Panc1 (cell line): ENCODE measurements at regions not wholly inside any gene's neighbourhood (a gene's known extent, or its start where the extent isn't known, plus 50 kb on each side); places are given as distances from the start of the nearest gene placed in this dataset.

Experiments
- ATAC-seq: fragments of 200-7000 bp; cut with Tn5 transposase; 2 replicates; pipeline ENCODE4 v1.9.1; 2020; ENCODE audit warnings: mild to moderate bottlenecking, moderate library complexity
- BruUV-seq: library from RNA; stranded (reverse); fragments of 400-500 nt; replicated peaks from 2 replicates; lab custom pipeline; 2021; lab: Mats Ljungman, UMichigan
- CTCF ChIA-PET: fragments of 300-600 bp; sonication (Branson Sonifier 250); formaldehyde crosslinking; loops from one replicate; lab custom pipeline; 2022; ENCODE audit warnings: antibody characterized with exemption; lab: Charles Lee
- POLR2A ChIA-PET: fragments of 300-600 bp; sonication (Branson Sonifier 250); formaldehyde crosslinking; loops from one replicate; lab custom pipeline; 2022; ENCODE audit warnings: antibody characterized with exemption; lab: Charles Lee
- DNase-seq: peaks from one replicate; pipeline ENCODE4 v3.0.0-alpha.2; 2010; ENCODE audit warnings: low read depth, low spot score
- H3K27ac ChIP-seq: 2 replicates; pipeline ENCODE4 v1.5.1; 2011; ENCODE audit warnings: mild to moderate bottlenecking, low read length, inconsistent platforms
- H3K27me3 ChIP-seq: fragments of 200-500 bp; sonication (Bioruptor generic); 2 replicates; pipeline ENCODE4 v1.6.0; 2014; ENCODE audit warnings: low read length, inconsistent platforms; ENCODE audit not compliant: control insufficient read depth, insufficient read depth
- H3K36me3 ChIP-seq: fragments of 200-500 bp; sonication (Bioruptor generic); 2 replicates; pipeline ENCODE4 v1.5.1; 2014; ENCODE audit warnings: inconsistent platforms, mild to moderate bottlenecking, low read length, moderate library complexity; ENCODE audit not compliant: control insufficient read depth, insufficient read depth
- H3K4me1 ChIP-seq: 2 replicates; pipeline ENCODE4 v1.5.1; 2011; ENCODE audit warnings: inconsistent platforms, mild to moderate bottlenecking, low read length, moderate library complexity; ENCODE audit not compliant: control insufficient read depth, insufficient read depth
- H3K4me3 ChIP-seq, 2 experiments: 2 replicates each; pipeline ENCODE4 v1.5.1; 2011 to 2012; ENCODE audit warnings: low read depth in 2 of 2, low read length in 2 of 2, mild to moderate bottlenecking in 2 of 2, inconsistent platforms in 1 of 2, moderate library complexity in 1 of 2
- H3K9me3 ChIP-seq: fragments of 200-500 bp; sonication (Bioruptor generic); 2 replicates; pipeline ENCODE4 v1.5.1; 2014; ENCODE audit warnings: low read depth, mild to moderate bottlenecking, inconsistent platforms, low read length, moderate library complexity; ENCODE audit not compliant: control insufficient read depth, insufficient read depth
- POLR2AphosphoS5 ChIP-seq: IDR thresholded peaks from 2 replicates; pipeline ENCODE4 v1.6.1; 2012; ENCODE audit warnings: mild to moderate bottlenecking, low read depth, low read length, moderate library complexity
- SIN3A ChIP-seq: IDR thresholded peaks from 2 replicates; pipeline ENCODE4 v1.6.1; 2012; ENCODE audit warnings: low read depth, mild to moderate bottlenecking, low read length, moderate library complexity, borderline replicate concordance; ENCODE audit not compliant: insufficient read depth
- TCF7L2 ChIP-seq: IDR thresholded peaks from 2 replicates; pipeline ENCODE4 v1.6.1; 2011; ENCODE audit warnings: mild to moderate bottlenecking, low read depth, low read length, inconsistent platforms
- in situ Hi-C: cut with HindIII; loops from 2 replicates; pipeline ENCODE4 v1.10.0; 2016; ENCODE audit warnings: low sequenced_read_pairs, low pct_unique_long_range_greater_than_20kb
- intact Hi-C: fragments of 100-400 bp; cut with micrococcal nuclease; formaldehyde crosslinking; loops from one replicate; pipeline ENCODE4 v1.10.0; 2022; ENCODE audit not compliant: unreplicated experiment
- TF ChIP-seq, protein P1 (sequence below): fragments of 450-650 bp; IDR thresholded peaks from 2 replicates; pipeline ENCODE4 v1.5.1; 2017; ENCODE audit warnings: mild to moderate bottlenecking
- TF ChIP-seq, protein P2 (sequence below), 2 experiments: IDR thresholded peaks; 2 replicates each; pipeline ENCODE4 v1.6.1; 2011 to 2012; ENCODE audit warnings: low read depth in 2 of 2, control low read depth in 1 of 2, low read length in 1 of 2, mild to moderate bottlenecking in 1 of 2, moderate library complexity in 1 of 2; ENCODE audit not compliant: insufficient read depth in 1 of 2

DNA sequence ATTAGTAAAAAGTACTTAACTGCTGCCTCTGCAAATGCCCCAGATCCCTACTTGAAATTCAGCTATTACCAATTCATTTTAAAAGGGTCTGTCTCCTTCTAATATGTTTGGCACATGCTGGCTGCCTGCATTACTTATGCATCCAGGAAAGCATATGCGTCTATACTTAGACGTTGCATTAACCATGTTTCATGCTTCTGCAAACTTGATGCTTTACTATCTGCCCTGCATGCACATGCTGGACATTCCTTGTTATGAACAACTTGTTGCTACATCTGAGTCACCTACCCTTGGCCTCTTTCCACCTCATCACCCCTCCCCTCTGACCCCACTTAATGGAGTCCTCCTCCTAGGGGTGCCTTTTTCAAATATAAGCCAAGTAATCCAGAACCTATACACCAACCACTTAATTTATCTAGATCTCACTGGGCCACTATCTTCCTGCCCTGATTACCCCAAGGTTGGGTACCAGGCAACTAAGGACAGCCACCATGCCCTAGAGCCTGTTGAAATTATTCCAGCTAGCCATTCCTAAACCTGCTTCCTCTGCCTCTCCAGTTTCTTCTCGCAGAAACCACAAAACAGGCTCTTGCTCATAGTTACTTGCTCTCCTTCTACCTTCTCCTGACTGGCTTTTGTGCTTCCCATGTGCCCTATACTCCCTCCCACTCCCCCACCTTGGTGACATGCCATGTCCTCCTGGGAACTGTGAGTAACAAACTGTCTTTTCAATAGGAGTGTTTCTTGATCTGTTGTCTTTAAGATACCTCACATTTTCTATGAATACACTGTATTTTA lies 1187.9 kb downstream of the REEP3 start:
- ATAC-seq (no peak), DNase-seq (no peak)
- no peak for TF ChIP-seq TCF7L2
- H3K27ac ChIP-seq = no peak overlapping the region
- no peak overlapping the region for H3K4me3 ChIP-seq
- ChIA-PET CTCF (no interaction called here), POLR2A (no interaction called here)
- no TSS peak for BruUV-seq
- in situ Hi-C loops = no loop called here
- intact Hi-C loops = no loop called here
- no peaks in the 10 kb centered on the region for H3K9me3 ChIP-seq
- H3K4me1 ChIP-seq = no peaks in the 10 kb centered on the region
- no peaks in the 10 kb centered on the region for H3K36me3 ChIP-seq
- H3K27me3 ChIP-seq = no peaks in the 10 kb centered on the region

DNA sequence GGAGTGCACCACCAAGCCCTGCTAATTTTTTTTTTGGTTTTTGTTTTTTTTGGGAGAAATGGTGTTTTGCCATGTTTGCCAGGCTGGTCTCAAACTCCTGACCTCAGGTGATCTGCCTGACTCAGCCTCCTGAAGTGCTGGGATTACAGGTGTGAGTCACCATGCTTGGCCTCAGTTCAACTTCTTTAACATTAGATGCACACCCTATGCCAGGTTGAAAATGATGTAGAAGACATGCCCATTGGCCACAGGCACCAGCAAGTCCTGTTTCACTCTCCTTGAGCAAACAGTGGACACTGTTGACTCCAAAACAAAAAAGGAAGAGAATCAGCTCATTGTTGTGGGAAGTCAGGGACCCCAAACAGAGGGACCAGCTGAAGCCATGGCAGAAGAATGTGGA lies 1205.3 kb downstream of the REEP3 start:
- no peaks in the 10 kb centered on the region for H3K4me1 ChIP-seq
- no peaks in the 10 kb centered on the region for H3K36me3 ChIP-seq
- H3K9me3 ChIP-seq = 0 out of 2 replicates have a peak, but pooled peaks cover 3% of the 10 kb centered on the region
- H3K27ac ChIP-seq = no peak overlapping the region
- DNase-seq (no peak), ATAC-seq (no peak)
- intact Hi-C loops (no loop called here), in situ Hi-C loops (no loop called here)
- H3K27me3 ChIP-seq = no peaks in the 10 kb centered on the region
- TF ChIP-seq POLR2AphosphoS5 (no peak), SIN3A (no peak), TCF7L2 (no peak)
- TF ChIP-seq, protein P1, sequence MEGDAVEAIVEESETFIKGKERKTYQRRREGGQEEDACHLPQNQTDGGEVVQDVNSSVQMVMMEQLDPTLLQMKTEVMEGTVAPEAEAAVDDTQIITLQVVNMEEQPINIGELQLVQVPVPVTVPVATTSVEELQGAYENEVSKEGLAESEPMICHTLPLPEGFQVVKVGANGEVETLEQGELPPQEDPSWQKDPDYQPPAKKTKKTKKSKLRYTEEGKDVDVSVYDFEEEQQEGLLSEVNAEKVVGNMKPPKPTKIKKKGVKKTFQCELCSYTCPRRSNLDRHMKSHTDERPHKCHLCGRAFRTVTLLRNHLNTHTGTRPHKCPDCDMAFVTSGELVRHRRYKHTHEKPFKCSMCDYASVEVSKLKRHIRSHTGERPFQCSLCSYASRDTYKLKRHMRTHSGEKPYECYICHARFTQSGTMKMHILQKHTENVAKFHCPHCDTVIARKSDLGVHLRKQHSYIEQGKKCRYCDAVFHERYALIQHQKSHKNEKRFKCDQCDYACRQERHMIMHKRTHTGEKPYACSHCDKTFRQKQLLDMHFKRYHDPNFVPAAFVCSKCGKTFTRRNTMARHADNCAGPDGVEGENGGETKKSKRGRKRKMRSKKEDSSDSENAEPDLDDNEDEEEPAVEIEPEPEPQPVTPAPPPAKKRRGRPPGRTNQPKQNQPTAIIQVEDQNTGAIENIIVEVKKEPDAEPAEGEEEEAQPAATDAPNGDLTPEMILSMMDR = no peak
- TF ChIP-seq, protein P2, sequence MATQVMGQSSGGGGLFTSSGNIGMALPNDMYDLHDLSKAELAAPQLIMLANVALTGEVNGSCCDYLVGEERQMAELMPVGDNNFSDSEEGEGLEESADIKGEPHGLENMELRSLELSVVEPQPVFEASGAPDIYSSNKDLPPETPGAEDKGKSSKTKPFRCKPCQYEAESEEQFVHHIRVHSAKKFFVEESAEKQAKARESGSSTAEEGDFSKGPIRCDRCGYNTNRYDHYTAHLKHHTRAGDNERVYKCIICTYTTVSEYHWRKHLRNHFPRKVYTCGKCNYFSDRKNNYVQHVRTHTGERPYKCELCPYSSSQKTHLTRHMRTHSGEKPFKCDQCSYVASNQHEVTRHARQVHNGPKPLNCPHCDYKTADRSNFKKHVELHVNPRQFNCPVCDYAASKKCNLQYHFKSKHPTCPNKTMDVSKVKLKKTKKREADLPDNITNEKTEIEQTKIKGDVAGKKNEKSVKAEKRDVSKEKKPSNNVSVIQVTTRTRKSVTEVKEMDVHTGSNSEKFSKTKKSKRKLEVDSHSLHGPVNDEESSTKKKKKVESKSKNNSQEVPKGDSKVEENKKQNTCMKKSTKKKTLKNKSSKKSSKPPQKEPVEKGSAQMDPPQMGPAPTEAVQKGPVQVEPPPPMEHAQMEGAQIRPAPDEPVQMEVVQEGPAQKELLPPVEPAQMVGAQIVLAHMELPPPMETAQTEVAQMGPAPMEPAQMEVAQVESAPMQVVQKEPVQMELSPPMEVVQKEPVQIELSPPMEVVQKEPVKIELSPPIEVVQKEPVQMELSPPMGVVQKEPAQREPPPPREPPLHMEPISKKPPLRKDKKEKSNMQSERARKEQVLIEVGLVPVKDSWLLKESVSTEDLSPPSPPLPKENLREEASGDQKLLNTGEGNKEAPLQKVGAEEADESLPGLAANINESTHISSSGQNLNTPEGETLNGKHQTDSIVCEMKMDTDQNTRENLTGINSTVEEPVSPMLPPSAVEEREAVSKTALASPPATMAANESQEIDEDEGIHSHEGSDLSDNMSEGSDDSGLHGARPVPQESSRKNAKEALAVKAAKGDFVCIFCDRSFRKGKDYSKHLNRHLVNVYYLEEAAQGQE (IDR thresholded peaks at IDR 0.05; ENCODE audit: insufficient read depth in 1 of 2, low read depth in 2 of 2, low read length in 1 of 2) = no peak
- no TSS peak for BruUV-seq
- no peak overlapping the region for H3K4me3 ChIP-seq
- ChIA-PET CTCF (no interaction called here), POLR2A (no interaction called here)

DNA sequence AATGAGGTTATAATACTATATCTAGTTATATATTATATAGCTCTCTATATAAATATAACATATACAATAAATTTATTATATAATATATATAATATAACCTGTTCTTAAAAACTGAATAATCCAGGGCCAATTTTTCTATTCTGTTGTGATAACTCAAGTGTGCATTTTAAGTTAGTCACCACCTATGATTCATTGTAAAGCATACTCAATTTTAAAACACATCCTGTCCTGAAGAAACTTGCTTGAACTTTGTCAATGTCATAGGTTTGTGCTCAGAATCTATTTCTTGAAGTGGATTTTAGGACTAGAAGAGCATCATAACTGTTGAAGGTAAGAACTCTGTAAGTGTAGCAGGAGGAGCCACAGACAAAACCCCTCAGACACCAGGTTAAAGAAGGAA lies 1209.8 kb downstream of the REEP3 start:
- Histone ChIP-seq H3K36me3 (no peaks in the 10 kb centered on the region), H3K27ac (no peak overlapping the region), H3K4me1 (no peaks in the 10 kb centered on the region), H3K27me3 (no peaks in the 10 kb centered on the region), H3K4me3 (no peak overlapping the region), H3K9me3 (0 out of 2 replicates have a peak, but pooled peaks cover 3% of the 10 kb centered on the region)
- TF ChIP-seq, protein P2 (IDR thresholded peaks at IDR 0.05; ENCODE audit: insufficient read depth in 1 of 2, low read depth in 2 of 2, low read length in 1 of 2) = no peak
- TF ChIP-seq SIN3A (no peak), TCF7L2 (no peak), POLR2AphosphoS5 (no peak)
- TF ChIP-seq, protein P1 = no peak
- CTCF ChIA-PET = no interaction called here
- POLR2A ChIA-PET = no interaction called here
- intact Hi-C loops = no loop called here
- no TSS peak for BruUV-seq
- DNase-seq (no peak), ATAC-seq (no peak)
- in situ Hi-C loops = no loop called here
